ENCODE measurements at regions not wholly inside any gene's neighbourhood (a gene's known extent, or its start where the extent isn't known, plus 50 kb on each side); places are given as distances from the start of the nearest gene placed in this dataset.

DNA sequence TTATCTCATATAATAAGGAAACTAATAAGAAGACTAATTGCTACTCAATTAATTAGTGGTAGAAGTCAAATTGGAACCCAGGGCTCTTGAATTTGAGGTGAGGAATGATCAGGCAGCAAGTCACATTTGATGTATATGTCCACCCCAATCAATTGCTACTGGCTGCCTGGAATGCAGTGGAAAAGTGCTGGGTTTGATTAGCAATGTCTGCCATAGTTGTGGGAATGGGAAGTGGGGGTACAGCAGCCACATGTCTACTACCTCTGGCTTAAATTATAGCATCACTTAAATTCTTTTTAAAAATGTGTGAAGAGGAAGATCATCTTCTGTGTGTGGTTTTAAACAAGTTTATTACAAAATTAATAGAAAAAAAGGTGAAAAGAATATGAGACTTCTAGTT, 50.8 kb upstream of the NAV2 start:
- TF ChIP-seq, protein P1, sequence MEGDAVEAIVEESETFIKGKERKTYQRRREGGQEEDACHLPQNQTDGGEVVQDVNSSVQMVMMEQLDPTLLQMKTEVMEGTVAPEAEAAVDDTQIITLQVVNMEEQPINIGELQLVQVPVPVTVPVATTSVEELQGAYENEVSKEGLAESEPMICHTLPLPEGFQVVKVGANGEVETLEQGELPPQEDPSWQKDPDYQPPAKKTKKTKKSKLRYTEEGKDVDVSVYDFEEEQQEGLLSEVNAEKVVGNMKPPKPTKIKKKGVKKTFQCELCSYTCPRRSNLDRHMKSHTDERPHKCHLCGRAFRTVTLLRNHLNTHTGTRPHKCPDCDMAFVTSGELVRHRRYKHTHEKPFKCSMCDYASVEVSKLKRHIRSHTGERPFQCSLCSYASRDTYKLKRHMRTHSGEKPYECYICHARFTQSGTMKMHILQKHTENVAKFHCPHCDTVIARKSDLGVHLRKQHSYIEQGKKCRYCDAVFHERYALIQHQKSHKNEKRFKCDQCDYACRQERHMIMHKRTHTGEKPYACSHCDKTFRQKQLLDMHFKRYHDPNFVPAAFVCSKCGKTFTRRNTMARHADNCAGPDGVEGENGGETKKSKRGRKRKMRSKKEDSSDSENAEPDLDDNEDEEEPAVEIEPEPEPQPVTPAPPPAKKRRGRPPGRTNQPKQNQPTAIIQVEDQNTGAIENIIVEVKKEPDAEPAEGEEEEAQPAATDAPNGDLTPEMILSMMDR (IDR thresholded peaks at IDR 0.05) = no peak
- TF ChIP-seq POLR2AphosphoS5 (IDR thresholded peaks at IDR 0.05) (no peak), POLR2A (IDR thresholded peaks at IDR 0.05) (no peak)

All from breast epithelium (tissue), 3 donors.